ENCODE measurements at regions not wholly inside any gene's neighbourhood (a gene's known extent, or its start where the extent isn't known, plus 50 kb on each side); places are given as distances from the start of the nearest gene placed in this dataset.

GRCh38 chr7:21314954-21315353 lies 112.9 kb upstream of the SP4 start:
- TF ChIP-seq CTCF (IDR thresholded peaks at IDR 0.05; ENCODE audit: low read depth, low read length, missing control alignments): no peak
- no peak for DNase-seq (ENCODE audit: extremely low read depth, low read depth)
- H3K4me3 ChIP-seq (replicated peaks; ENCODE audit: low read depth, low read length): no peak overlapping the region

DNA sequence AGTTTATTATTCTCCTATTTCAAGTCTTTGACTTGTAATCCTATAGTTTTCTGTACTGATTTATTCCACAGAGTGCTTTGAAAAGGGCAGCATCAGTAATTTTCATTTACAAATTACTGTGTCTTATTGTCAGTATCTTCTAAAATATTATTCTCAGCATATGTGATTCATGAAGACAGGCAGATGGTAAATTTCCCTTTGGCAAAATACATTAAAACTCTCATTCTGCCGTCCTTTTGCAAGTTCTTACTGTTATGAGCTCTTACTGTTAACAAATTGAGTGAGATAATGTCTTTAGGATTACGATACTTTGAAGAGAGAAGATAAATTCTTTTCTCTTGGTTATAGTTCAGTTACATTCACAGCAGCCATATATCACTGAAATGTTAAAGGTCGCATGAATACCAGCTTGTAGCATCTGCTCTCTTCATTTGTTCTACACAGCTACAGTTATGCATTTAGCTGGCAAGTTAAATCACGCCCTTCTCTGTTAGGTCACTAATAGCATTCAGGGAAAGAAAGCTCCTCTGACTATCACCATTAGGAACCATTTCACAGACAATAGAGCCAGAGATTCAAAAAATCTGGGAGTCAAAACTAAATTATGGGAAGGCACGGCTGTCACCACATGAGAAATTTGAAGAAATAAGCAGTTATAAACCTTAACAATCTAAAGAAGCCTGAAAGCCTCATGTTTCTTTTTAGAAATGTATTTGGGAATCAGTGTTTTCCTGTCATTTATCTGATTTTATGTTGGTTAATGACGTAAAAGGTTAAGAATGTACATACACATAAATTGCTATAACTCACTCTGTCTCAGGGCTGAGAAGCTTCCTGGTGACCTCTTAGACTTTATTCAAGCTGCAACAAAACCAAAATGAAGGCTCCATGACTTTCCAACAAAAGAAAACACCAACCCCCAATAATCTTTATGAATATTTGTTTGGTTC lies 109.6 kb upstream of the SP4 start:
- DNase-seq (ENCODE audit: extremely low read depth, low read depth): no peak
- no peak for TF ChIP-seq CTCF (IDR thresholded peaks at IDR 0.05; ENCODE audit: low read depth, low read length, missing control alignments)
- H3K4me3 ChIP-seq (replicated peaks; ENCODE audit: low read depth, low read length): no peak overlapping the region

DNA sequence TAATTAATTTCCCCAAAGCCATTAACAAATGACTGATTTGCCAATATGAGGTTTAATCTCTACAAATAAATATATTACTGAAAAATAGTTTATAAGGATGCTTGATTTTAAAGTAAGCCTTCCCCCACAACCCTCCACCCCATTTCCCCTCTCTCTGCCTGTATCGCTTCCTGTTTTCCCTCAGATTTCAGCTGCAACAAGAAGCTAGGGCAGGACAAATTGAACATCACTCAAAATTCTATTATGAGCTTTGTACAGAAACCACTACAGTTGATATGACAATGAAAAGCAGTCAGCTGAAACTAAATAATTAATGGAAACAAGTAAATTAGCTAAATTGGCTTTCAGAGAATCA lies 109.0 kb upstream of the SP4 start:
- no peak overlapping the region for H3K4me3 ChIP-seq (replicated peaks; ENCODE audit: low read depth, low read length)
- no peak for TF ChIP-seq CTCF (IDR thresholded peaks at IDR 0.05; ENCODE audit: low read depth, low read length, missing control alignments)
- DNase-seq (ENCODE audit: extremely low read depth, low read depth): no peak

GRCh38 chr7:21326241-21326640 lies 101.6 kb upstream of the SP4 start:
- no peak for TF ChIP-seq CTCF (IDR thresholded peaks at IDR 0.05; ENCODE audit: low read depth, low read length, missing control alignments)
- H3K4me3 ChIP-seq (replicated peaks; ENCODE audit: low read depth, low read length): no peak overlapping the region
- no peak for DNase-seq (ENCODE audit: extremely low read depth, low read depth)

DNA sequence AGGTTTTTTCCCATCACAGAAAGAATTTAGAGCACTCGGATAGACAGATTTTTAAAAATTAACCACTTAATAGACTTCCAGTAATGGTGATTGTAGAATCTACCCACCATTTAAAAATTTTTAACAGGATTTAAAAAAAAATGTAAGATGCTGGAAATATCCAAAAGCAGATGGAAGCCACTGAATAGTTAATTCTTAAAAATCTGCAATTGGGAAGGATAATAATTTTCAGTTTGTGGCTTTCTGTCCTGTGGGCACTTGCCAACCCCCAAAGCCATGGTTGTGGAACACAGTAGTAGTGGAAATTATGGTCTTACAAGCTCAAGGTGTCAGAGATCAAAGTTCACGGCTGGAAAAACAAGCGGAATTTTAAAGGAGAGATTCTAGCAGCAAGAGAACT lies 101.0 kb upstream of the SP4 start:
- TF ChIP-seq CTCF (IDR thresholded peaks at IDR 0.05; ENCODE audit: low read depth, low read length, missing control alignments): no peak
- H3K4me3 ChIP-seq (replicated peaks; ENCODE audit: low read depth, low read length): no peak overlapping the region
- no peak for DNase-seq (ENCODE audit: extremely low read depth, low read depth)

DNA sequence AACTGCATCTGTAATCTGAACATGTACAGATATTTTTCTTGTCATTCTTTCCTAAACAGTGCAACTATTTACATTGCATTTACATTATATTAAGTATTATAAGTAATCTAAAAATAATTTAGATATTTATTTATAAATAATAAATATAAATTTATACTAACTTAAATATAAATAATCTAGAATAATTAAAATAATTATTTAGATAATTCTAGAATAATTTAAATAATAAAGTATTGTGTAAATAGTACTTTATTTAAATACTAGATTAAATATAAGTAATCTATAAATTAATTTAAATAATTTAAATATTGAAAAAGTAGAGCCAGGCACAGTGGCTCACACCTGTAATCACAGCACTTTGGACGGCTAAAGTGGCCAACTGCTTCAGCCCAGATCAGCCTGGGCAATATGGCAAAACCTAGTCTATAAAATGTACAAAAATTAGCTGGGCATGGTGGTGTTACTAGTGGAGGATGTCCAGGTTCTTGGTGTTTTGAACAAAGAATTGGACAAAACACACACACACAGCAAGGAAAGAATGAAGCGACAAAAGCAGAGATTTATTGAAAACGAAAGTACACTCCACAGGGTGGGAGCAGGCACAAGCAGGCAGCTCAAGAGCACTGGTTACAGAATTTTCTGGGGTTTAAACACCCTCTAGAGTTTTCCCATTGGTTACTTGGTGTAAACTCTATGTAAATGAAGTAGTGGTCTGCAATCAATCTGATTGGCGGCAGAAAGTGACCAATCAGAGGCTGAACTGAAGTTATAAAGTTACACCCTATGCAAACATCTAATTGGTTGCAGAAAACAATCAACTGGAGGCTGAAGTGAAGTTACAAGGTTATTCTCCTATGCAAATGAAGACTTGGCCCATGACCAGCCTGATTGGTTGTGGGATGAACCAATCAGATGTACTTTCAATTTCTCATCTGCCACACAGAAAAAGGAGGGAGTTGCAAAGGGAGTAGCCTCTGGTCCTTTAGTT lies 100.2 kb upstream of the SP4 start:
- DNase-seq (ENCODE audit: extremely low read depth, low read depth): no peak
- no peak for TF ChIP-seq CTCF (IDR thresholded peaks at IDR 0.05; ENCODE audit: low read depth, low read length, missing control alignments)
- H3K4me3 ChIP-seq (replicated peaks; ENCODE audit: low read depth, low read length): no peak overlapping the region

All from HFF-Myc (cell line).